Ovary (tissue), 7 donors: ENCODE measurements at regions not wholly inside any gene's neighbourhood (a gene's known extent, or its start where the extent isn't known, plus 50 kb on each side); places are given as distances from the start of the nearest gene placed in this dataset.

Experiments
- DNase-seq, 5 donors: peaks; one replicate each; pipeline ENCODE4 v3.0.0-alpha.2; 2019 to 2020
- H3K27ac ChIP-seq, 2 donors: fragments of 200-600 bp; one replicate each; pipeline versions ENCODE4 v1.5.1 to v1.8.0; 2019 to 2022
- H3K27me3 ChIP-seq: fragments of 200-600 bp; one replicate; pipeline ENCODE4 v1.8.0; 2022
- H3K36me3 ChIP-seq: fragments of 200-600 bp; sonication (generic); one replicate; pipeline ENCODE4 v1.5.1; 2019
- H3K4me1 ChIP-seq: one replicate; pipeline ENCODE4 v1.8.1; 2013; ENCODE audit warnings: mild to moderate bottlenecking, moderate library complexity; ENCODE audit not compliant: insufficient read depth
- H3K4me3 ChIP-seq: fragments of 200-600 bp; sonication (generic); one replicate; pipeline ENCODE4 v1.5.1; 2017
- H3K9me3 ChIP-seq, 2 donors: fragments of 200-600 bp in 1 of 2; sonication (generic) in 1 of 2; one replicate each; pipeline versions ENCODE4 v1.5.1 to v1.8.1; 2013 to 2019; ENCODE audit warnings: mild to moderate bottlenecking in 1 of 2, moderate library complexity in 1 of 2
- CTCF ChIP-seq, 3 donors: fragments of 450-650 bp in 2 of 3; fragments of 200-600 bp in 1 of 3; IDR thresholded peaks; one replicate each; pipeline versions ENCODE4 v1.5.1 to v1.8.0; 2016 to 2022; ENCODE audit warnings: antibody characterized with exemption in 3 of 3, mild to moderate bottlenecking in 1 of 3
- EP300 ChIP-seq: sonication (generic); formaldehyde crosslinking; IDR thresholded peaks from one replicate; pipeline ENCODE4 v1.6.1; 2017; ENCODE audit warnings: antibody characterized with exemption
- POLR2A ChIP-seq: fragments of 450-650 bp; IDR thresholded peaks from one replicate; pipeline ENCODE4 v1.6.1; 2017; ENCODE audit warnings: antibody characterized with exemption, mild to moderate bottlenecking, moderate library complexity
- WGBS, 3 donors: extraction: QIAGEN DNeasy Blood & Tissue Kit in 1 of 3; methylation state at CpG; one replicate each; pipeline versions ENCODE4 v1.1.5 to v1.1.7; 2013 to 2017; 5-methylcytosine and 5-hydroxymethylcytosine counted together
- intact Hi-C, 4 donors: fragments of 100-400 bp; cut with DNase I; formaldehyde crosslinking; loops; one replicate each; pipeline versions ENCODE4 v1.11.0 to v1.15.1; 2022 to 2023
- donor health status: DM: no; HTN: no; CAD: no; lungs with moderate emphysema.
- donor health status: DM: no; HTN: no; CAD: no.
- donor health status: Bipolar disorder and iron deficiency.
- donor health status: DM: no; HTN: no; CAD: no.
- donor health status: DM: yes; HTN: yes; CAD: no.

GRCh38 chr7:12759151-12759550 lies 71.7 kb downstream of the ARL4A start:
- TF ChIP-seq POLR2A (no peak), CTCF (IDR thresholded peaks at IDR 0.05) (no peak), EP300 (no peak)
- no peaks in the 10 kb centered on the region for H3K9me3 ChIP-seq
- no peak overlapping the region for H3K27ac ChIP-seq
- intact Hi-C loops = no loop called here
- WGBS, 3 donors = 3 to 12% (median 10%) methylated on average over 1 of the region's 1 CpG
- H3K36me3 ChIP-seq = no peaks in the 10 kb centered on the region
- no peaks in the 10 kb centered on the region for H3K27me3 ChIP-seq
- H3K4me1 ChIP-seq = no peaks in the 10 kb centered on the region
- no peak for DNase-seq
- no peak overlapping the region for H3K4me3 ChIP-seq

GRCh38 chr7:12761111-12761510 lies 73.7 kb downstream of the ARL4A start:
- Histone ChIP-seq H3K4me1 (no peaks in the 10 kb centered on the region), H3K27me3 (no peaks in the 10 kb centered on the region), H3K4me3 (no peak overlapping the region), H3K9me3 (no peaks in the 10 kb centered on the region), H3K36me3 (no peaks in the 10 kb centered on the region), H3K27ac (no peak overlapping the region)
- 87 to 96% (median 89%) methylated on average over 4 of the region's 4 CpGs for WGBS, 3 donors
- intact Hi-C loops = no loop called here
- no peak for DNase-seq
- TF ChIP-seq CTCF (IDR thresholded peaks at IDR 0.05) (no peak), POLR2A (no peak), EP300 (no peak)

- Histone ChIP-seq H3K4me1 (no peaks in the 10 kb centered on the region), H3K36me3 (no peaks in the 10 kb centered on the region), H3K27ac (no peak overlapping the region), H3K4me3 (no peak overlapping the region), H3K27me3 (no peaks in the 10 kb centered on the region), H3K9me3 (no peaks in the 10 kb centered on the region)
- intact Hi-C loops = no loop called here
- TF ChIP-seq CTCF (IDR thresholded peaks at IDR 0.05) (no peak), POLR2A (no peak), EP300 (no peak)
- 85 to 88% (median 88%) methylated on average over 4 of the region's 4 CpGs for WGBS, 3 donors
- DNase-seq = no peak
These were observed 74.3 kb downstream of the ARL4A start for GRCh38 chr7:12761691-12762090.

- Histone ChIP-seq H3K36me3 (no peaks in the 10 kb centered on the region), H3K4me1 (no peaks in the 10 kb centered on the region), H3K9me3 (no peaks in the 10 kb centered on the region), H3K27ac (no peak overlapping the region), H3K27me3 (no peaks in the 10 kb centered on the region), H3K4me3 (no peak overlapping the region)
- no peak for TF ChIP-seq EP300
- no peak for TF ChIP-seq POLR2A
- no peak for TF ChIP-seq CTCF (IDR thresholded peaks at IDR 0.05)
- WGBS, 3 donors = 70 to 77% (median 76%) methylated on average over 2 of the region's 2 CpGs
- no peak for DNase-seq
- intact Hi-C loops = no loop called here
These were observed 77.0 kb downstream of the ARL4A start for GRCh38 chr7:12764458-12764891.
